Fibroblast of pulmonary artery (primary cell): ENCODE measurements at regions not wholly inside any gene's neighbourhood (a gene's known extent, or its start where the extent isn't known, plus 50 kb on each side); places are given as distances from the start of the nearest gene placed in this dataset.

ENCODE experiments used
- DNase-seq: peaks from one replicate; pipeline ENCODE4 v3.0.0-alpha.2; 2010; ENCODE audit warnings: low read depth
- H3K4me3 ChIP-seq: replicated peaks from 2 replicates; pipeline ENCODE4 v1.5.1; 2011; ENCODE audit warnings: low read depth, mild to moderate bottlenecking, control low read depth, low read length, moderate library complexity
- CTCF ChIP-seq: IDR thresholded peaks from 2 replicates; pipeline ENCODE4 v1.5.1; 2011; ENCODE audit warnings: mild to moderate bottlenecking, control low read depth, low read length, inconsistent platforms; ENCODE audit errors: missing control alignments

GRCh38 chr3:105958237-105959000, 89.6 kb upstream of the CBLB start:
- DNase-seq, result no peak
- no peak for TF ChIP-seq CTCF
- no peak overlapping the region for H3K4me3 ChIP-seq

- TF ChIP-seq CTCF, result no peak
- no peak overlapping the region for H3K4me3 ChIP-seq
- DNase-seq, result no peak
Observed at GRCh38 chr3:105959851-105960250, 91.0 kb upstream of the CBLB start.

DNA sequence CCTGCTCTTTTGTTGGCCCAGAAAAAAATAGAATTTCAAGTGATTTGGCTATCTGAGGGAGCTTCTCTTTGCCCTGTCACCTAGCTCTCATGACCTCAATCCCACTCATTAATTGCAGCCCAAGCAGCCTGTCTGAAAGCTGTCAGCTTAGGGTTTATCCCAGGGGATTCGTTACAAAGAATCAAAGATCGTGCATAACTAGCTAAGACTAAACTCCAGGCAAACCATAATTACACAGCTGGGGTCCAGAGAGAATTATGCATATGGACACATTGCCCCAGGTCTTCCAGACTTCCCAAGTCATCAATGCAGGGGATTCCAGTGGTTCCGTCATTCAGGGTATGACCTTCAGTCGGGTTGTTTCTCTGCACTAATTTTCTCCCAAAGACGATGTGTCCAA, 91.6 kb upstream of the CBLB start:
- no peak for DNase-seq
- no peak for TF ChIP-seq CTCF
- no peak overlapping the region for H3K4me3 ChIP-seq

GRCh38 chr3:105963161-105963560, 94.3 kb upstream of the CBLB start:
- H3K4me3 ChIP-seq, result no peak overlapping the region
- TF ChIP-seq CTCF, result no peak
- no peak for DNase-seq

- peak; percentile 70 for DNase-seq
- no peak overlapping the region for H3K4me3 ChIP-seq
- no peak for TF ChIP-seq CTCF
Observed at GRCh38 chr3:105965384-105965783, 96.6 kb upstream of the CBLB start.

DNA sequence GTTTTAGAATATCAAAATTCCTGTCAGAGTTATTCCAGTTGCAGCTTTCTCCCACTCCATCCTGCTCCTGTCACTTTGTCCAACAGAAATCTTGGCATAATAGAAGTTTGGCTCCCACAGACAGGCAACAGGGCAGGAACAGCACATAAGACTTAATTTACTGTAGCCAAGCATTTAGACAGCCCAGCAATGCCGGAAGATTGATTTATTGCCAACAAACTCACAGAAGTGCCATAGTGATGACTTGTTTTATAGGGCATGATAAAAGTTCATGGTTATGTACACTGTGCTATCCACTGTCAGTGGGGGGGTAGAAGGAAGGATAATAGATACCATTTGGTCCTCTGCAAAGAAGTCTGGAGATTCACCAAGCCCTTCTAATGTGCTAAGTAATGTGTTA, 98.3 kb upstream of the CBLB start:
- H3K4me3 ChIP-seq, result no peak overlapping the region
- no peak for TF ChIP-seq CTCF
- peak; percentile 67 for DNase-seq

GRCh38 chr3:105970283-105970682, 101.5 kb upstream of the CBLB start:
- DNase-seq, result peak; percentile 96
- no peak for TF ChIP-seq CTCF
- no peak overlapping the region for H3K4me3 ChIP-seq
